ENCODE measurements at regions not wholly inside any gene's neighbourhood (a gene's known extent, or its start where the extent isn't known, plus 50 kb on each side); places are given as distances from the start of the nearest gene placed in this dataset.

- no peak for TF ChIP-seq CTCF (IDR thresholded peaks at IDR 0.05)
- no peak for TF ChIP-seq POLR2A (IDR thresholded peaks at IDR 0.05)
Measured at GRCh38 chr3:178275311-178275710, 260.9 kb upstream of the KCNMB2 start.

Data from heart left ventricle (tissue), 13 donors.